SJSA1 (cell line): ENCODE measurements at regions not wholly inside any gene's neighbourhood (a gene's known extent, or its start where the extent isn't known, plus 50 kb on each side); places are given as distances from the start of the nearest gene placed in this dataset.
A peak's percentile ranks its signal among the peaks of the same experiment; 100 is the strongest.

Experiments
- DNase-seq, 2 experiments: peaks; one replicate each; pipeline ENCODE4 v3.0.0-alpha.2; 2015 to 2020; ENCODE audit warnings: low spot score in 2 of 2, low read depth in 1 of 2
- H3K27ac ChIP-seq: fragments of 250-450 bp; sonication (Bioruptor Pico); 2 replicates; pipeline ENCODE4 v1.5.1; 2020; ENCODE audit warnings: mild to moderate bottlenecking, moderate library complexity
- H3K27me3 ChIP-seq: fragments of 250-450 bp; sonication (Bioruptor Pico); replicated peaks from 2 replicates; pipeline ENCODE4 v1.5.1; 2020; ENCODE audit warnings: mild to moderate bottlenecking, moderate library complexity
- H3K36me3 ChIP-seq: fragments of 250-450 bp; sonication (Bioruptor Pico); 2 replicates; pipeline ENCODE4 v1.5.1; 2020; ENCODE audit warnings: mild to moderate bottlenecking
- H3K4me1 ChIP-seq: fragments of 250-450 bp; sonication (Bioruptor Pico); replicated peaks from 2 replicates; pipeline ENCODE4 v1.6.1; 2021; ENCODE audit warnings: mild to moderate bottlenecking
- H3K4me3 ChIP-seq: fragments of 250-450 bp; sonication (Bioruptor Pico); 2 replicates; pipeline ENCODE4 v1.5.1; 2020; ENCODE audit warnings: mild to moderate bottlenecking
- H3K9me3 ChIP-seq: fragments of 250-450 bp; sonication (Bioruptor Pico); replicated peaks from 2 replicates; pipeline ENCODE4 v1.5.1; 2020; ENCODE audit warnings: mild to moderate bottlenecking

DNA sequence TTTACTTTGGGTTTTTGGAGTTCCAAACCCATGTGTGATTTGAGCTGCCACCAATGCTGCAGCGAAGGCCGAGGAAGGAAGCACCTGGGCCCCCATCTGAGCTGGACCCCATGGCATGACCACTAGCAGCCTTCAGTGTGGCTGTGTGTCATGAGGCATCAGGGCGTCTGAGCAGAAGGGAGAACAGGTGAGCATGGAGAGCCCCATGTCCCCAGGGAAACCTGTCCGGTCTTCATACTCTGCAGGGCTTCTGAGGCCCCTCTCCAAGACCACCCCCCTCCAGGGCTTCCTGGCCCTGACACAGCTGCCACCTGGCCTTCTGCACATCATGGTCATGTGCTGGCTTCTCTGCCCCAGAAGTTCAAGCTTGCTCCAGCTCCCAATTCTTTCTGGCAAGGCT, 169.1 kb upstream of the CST7 start:
- peak in 1 of 2 experiments; percentile 32 for DNase-seq
- no peak overlapping the region for H3K4me3 ChIP-seq
- no peak overlapping the region for H3K27ac ChIP-seq
- H3K36me3 ChIP-seq: no peaks in the 10 kb centered on the region
- H3K27me3 ChIP-seq: no peaks in the 10 kb centered on the region
- H3K9me3 ChIP-seq: 0 out of 2 replicates have a peak, but pooled peaks cover 3% of the 10 kb centered on the region
- H3K4me1 ChIP-seq: no peaks in the 10 kb centered on the region; the same call in 1 of the 2 replicates

DNA sequence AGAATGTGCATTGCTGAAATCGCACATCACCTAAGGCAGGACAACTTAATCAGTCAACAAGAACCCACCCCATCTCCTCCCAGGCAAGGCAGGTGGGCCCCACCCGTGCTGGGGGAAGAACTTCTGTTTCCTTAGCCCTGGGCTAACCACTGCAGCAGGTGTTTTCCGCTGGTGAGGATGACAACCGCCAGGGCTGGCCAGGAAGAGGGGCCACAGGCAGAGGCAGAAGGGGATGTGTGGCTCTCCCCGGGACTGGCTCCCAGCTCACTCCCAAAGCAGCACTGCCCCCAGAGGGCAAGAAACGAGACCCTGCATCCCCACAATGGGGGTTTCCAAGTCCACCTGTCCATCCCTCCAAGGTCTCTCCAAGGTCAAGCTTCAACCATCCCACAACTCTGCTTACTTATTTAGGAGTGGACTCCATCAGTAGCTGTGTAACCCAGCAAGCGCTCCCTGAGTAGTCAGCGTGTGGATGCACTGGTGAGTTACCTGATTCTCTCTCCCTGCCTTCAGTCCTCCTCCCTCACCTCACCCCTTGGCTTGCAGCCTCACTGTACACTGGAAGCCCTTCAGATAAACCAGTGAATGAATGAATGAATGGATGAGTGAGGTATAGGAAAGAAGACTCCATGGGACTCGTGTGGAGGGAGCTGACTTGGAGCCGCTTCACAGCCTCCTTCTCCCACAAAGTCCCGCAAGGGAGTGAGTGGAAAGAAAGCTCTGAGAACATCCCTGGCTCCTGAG, 168.2 kb upstream of the CST7 start:
- no peak overlapping the region for H3K27ac ChIP-seq
- no peak overlapping the region for H3K4me3 ChIP-seq
- no peaks in the 10 kb centered on the region for H3K9me3 ChIP-seq
- no peaks in the 10 kb centered on the region; the same call in 1 of the 2 replicates for H3K4me1 ChIP-seq
- peak in 1 of 2 experiments; percentile 28 for DNase-seq
- no peaks in the 10 kb centered on the region for H3K36me3 ChIP-seq
- no peaks in the 10 kb centered on the region for H3K27me3 ChIP-seq

DNA sequence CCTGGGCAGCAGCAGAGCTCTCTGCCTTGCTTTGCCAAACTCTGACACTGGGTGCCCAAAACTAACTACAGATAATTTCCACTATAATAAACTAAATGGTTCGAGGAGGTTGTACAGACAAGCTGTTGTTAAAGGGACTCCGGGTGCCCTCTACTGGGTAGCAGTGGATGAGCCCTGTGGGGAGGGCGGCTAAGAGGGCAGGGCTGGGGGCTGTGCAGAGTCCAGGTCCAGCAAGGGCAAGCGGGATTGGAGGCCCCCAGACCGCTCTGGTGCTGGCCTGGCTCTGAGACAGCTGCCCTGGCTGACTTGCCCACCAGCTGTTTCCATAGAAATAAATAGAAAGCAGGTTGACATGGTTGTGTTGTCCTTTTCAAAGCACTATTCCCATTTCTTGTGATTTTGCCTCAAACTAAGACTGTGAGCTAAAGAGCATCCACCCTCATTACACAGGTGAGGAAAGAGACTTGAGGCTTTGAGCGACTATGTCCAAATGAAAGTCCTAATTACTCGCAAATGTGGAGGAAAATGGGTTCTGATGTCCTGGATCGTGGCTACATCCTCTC, 167.6 kb upstream of the CST7 start:
- Histone ChIP-seq H3K4me3 (no peak overlapping the region), H3K27ac (no peak overlapping the region), H3K27me3 (no peaks in the 10 kb centered on the region), H3K9me3 (no peaks in the 10 kb centered on the region), H3K36me3 (no peaks in the 10 kb centered on the region), H3K4me1 (no peaks in the 10 kb centered on the region; the same call in 1 of the 2 replicates)
- DNase-seq: peak; percentile 31 to 63

DNA sequence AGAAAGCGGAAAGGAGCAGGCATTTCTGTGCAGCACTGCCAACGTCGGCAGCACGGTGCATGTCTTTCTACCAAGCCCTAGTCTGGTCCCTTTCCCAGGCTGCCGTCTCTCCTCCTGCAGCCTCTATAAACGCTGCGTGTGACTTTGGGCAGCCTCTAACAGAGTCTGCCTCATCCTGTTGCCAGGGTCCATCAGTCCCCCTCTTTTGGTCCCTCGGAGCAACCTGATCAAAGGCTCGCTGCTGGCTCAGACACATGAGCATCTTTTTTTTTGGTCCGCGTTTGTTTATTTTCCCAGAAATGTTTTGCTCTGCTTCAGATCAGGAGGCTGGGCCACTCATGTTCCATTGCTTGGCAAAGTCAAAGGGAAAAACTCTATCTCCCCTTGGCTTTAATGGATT, 166.8 kb upstream of the CST7 start:
- DNase-seq: no peak

DNA sequence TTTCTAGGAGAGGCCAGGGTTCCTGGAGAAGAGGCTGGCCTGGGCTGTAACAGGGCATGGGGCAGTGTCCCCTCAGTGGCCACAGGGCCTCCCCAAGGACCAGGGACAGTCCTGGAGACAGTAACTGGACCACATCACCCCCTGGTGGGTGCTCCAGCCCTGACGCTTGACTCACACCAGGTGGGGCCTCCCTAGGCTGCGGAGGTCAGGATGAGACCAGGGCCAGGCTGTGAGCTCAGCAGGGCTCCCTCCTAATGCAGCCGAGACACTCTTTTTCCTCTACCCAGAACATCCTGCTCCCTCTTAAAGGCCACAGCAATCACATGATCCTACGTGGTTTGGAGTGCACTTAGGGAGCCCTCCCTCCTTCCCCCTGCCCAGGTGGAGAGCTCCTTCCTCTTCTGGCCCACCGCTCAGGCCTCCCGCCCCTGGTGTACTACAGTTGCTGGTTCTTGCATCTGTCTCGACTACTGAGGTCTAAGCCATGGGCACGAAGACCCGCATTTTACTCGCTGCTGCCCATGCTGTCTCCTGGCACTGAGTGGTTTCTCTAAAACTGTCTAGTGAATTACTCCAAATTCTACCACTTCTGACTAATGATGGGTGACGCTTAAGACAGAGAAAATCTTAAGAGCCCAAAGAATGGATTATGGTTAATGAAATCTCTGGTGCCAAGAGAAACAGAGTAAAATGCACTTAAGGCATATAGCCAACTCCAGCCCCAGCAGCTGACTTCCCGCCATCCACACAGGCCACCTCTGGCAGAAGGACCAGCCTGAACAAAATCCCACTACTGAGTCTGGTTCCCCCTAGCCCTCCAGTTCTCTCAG, 166.1 kb upstream of the CST7 start:
- DNase-seq: no peak
- no peaks in the 10 kb centered on the region for H3K9me3 ChIP-seq
- no peaks in the 10 kb centered on the region; the same call in 1 of the 2 replicates for H3K4me1 ChIP-seq
- no peaks in the 10 kb centered on the region for H3K36me3 ChIP-seq
- H3K27me3 ChIP-seq: no peaks in the 10 kb centered on the region
- no peak overlapping the region for H3K27ac ChIP-seq
- H3K4me3 ChIP-seq: no peak overlapping the region

More for the DNA sequence above, 166.8 kb upstream of the CST7 start:
- Histone ChIP-seq H3K27me3 (no peaks in the 10 kb centered on the region), H3K4me1 (no peaks in the 10 kb centered on the region; the same call in 1 of the 2 replicates), H3K27ac (no peak overlapping the region), H3K36me3 (no peaks in the 10 kb centered on the region), H3K4me3 (no peak overlapping the region), H3K9me3 (no peaks in the 10 kb centered on the region)

DNA sequence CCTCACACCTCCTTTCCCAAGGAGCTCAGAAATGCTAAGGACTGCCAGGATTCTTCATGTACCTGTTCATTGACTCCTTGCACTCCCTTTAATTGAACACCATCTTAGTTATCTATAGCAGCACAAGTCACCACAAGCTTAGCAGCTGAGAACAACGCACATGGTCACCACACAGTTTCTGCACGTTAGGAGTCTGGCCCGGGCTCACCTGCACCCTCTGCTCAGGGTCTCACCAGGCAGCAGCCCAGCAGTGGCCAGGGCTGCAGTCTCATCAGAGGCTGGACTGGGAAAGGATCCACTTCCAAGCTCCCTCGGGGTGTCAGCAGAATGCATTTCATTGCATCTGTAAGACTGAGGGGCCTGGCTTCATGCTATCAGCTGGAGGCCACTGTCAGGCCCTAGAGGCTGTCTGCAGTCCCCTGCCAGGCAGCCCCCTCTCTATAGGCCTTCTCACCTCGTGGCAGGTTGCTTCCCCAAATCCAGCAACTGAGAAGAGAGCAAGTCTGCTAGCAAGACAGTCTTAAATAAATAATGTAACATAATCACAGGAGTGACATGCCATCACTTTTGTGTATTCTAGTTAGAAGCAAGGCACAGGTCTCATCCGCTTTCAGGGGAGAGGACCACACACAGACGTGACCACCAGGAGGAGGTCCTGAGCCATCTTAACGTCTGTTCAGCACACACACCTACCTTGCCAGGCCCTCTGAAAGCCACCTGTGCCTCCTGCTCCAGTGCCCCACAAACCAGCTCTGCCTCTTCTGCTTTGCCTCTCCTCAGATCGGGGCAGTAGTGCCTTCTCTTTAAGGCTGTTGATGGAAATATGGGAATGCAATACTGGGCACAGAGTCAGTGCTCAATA, 165.2 kb upstream of the CST7 start:
- Histone ChIP-seq H3K27me3 (no peaks in the 10 kb centered on the region), H3K27ac (no peak overlapping the region), H3K36me3 (no peaks in the 10 kb centered on the region), H3K9me3 (no peaks in the 10 kb centered on the region), H3K4me1 (no peaks in the 10 kb centered on the region; the same call in 1 of the 2 replicates), H3K4me3 (no peak overlapping the region)
- no peak for DNase-seq

DNA sequence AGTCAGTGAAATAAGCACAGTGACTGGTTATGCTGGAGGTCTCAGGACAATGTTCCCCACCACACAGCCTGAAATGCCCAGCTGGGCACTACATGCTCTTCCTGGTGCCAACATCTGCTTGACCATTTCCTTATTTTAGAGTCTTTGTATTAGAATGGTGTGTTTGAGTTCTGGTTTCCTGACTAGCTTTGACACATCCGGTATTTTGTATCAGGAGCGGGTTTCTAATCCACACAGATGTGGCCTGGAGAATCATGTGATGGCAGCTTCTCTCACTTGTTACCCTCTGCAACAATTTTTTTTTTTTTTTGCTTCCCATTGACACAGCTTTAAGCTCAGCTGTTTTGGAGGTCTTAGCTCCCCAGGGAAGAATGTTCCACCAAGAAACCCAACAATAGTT, 164.5 kb upstream of the CST7 start:
- Histone ChIP-seq H3K27me3 (no peaks in the 10 kb centered on the region; the same call in 1 of the 2 replicates), H3K36me3 (no peaks in the 10 kb centered on the region), H3K9me3 (no peaks in the 10 kb centered on the region), H3K4me1 (no peaks in the 10 kb centered on the region; the same call in 1 of the 2 replicates), H3K27ac (no peak overlapping the region), H3K4me3 (no peak overlapping the region)
- DNase-seq: no peak

DNA sequence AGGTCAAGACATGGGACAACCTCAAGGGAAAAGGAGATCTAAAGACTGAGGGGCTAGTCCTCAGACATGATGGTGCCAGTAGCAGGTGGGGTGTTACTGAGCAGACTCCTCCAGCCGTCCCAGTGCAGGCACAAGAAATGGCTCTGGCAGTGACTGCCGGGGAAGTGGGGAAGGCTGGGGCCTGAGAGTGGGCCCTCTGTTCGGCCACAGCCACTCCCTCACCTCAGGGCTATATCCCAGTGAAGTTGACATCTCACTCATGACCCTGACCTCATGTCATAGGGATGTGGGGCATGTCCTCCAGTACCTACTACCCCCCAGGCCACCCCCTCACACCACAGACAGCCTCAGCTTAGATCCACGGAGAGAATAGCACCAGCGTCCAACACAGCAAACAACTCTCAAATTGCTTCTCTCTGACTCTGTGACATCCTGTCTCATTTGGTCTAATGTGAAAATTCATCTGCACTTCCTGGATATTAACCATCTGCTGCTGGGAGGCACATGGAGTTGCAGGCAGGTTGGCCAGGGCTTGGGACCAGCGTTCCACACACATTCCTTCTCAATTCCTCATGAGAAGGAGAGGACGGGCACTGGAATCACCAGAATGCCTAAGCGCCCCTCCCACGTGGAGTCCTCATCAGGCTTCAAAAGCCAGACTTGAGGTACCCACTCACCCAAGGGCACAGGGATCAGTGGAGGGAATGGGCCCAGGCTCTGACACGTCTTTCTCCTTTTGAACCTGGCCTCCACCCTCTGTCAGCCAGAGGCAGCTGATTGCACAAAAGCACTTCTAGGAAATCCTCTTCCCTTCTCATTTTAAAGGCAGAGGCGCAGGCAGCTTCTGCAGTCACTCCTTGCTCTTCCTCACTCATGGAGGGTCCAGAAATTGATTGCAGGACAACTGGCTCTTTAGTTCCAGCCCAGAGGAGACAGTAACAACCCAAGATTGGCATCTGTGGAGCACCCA, 163.6 kb upstream of the CST7 start:
- Histone ChIP-seq H3K4me3 (no peak overlapping the region), H3K27me3 (no peaks in the 10 kb centered on the region; the same call in 1 of the 2 replicates), H3K36me3 (no peaks in the 10 kb centered on the region), H3K9me3 (no peaks in the 10 kb centered on the region), H3K4me1 (no peaks in the 10 kb centered on the region; the same call in 1 of the 2 replicates), H3K27ac (no peak overlapping the region)
- no peak for DNase-seq

DNA sequence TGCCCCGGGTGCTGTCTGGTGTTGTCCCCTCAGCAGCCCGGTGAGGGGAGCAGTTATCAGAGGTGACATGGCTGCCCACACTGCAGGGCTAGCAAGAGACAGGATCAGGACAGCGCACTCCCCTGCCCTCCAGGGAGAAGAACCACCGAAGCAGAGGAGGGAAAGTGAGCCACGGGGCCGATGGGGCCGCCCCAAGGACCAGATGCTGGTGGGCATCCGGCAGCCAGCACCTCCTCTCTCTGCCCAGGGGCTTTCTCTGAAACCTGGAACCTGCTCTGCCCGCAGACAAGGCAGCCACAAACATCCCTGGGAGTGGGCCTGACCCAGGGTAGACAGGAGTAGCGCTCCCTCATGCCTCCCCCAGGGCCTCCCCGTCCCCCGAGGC, 163.0 kb upstream of the CST7 start:
- Histone ChIP-seq H3K9me3 (no peaks in the 10 kb centered on the region), H3K4me3 (no peak overlapping the region), H3K27ac (no peak overlapping the region), H3K4me1 (no peaks in the 10 kb centered on the region; the same call in 1 of the 2 replicates), H3K36me3 (no peaks in the 10 kb centered on the region), H3K27me3 (no peaks in the 10 kb centered on the region; the same call in 1 of the 2 replicates)
- DNase-seq: no peak

DNA sequence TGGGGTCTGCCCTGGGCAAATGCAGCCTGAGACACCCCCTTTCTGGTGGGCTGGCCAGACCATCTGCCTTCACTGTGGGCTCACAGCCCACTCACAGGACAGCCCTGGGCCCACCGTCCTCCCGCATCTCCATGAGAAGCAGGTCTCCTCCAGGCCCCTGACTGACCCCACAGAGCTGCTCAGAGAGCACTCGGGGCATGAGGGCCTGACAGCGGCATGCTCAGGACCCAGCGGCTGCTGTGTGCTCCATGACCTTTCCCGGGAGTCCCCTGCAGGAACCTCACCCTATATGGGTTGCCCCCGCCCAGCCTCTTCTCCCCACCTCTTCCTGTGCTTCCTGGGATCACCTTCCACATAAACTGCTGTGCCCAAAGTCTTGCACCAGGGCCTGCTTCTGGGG, 162.4 kb upstream of the CST7 start:
- no peak for DNase-seq
- Histone ChIP-seq H3K4me3 (no peak overlapping the region), H3K27me3 (no peaks in the 10 kb centered on the region; the same call in 1 of the 2 replicates), H3K27ac (no peak overlapping the region), H3K36me3 (no peaks in the 10 kb centered on the region), H3K4me1 (no peaks in the 10 kb centered on the region; the same call in 1 of the 2 replicates), H3K9me3 (no peaks in the 10 kb centered on the region)

DNA sequence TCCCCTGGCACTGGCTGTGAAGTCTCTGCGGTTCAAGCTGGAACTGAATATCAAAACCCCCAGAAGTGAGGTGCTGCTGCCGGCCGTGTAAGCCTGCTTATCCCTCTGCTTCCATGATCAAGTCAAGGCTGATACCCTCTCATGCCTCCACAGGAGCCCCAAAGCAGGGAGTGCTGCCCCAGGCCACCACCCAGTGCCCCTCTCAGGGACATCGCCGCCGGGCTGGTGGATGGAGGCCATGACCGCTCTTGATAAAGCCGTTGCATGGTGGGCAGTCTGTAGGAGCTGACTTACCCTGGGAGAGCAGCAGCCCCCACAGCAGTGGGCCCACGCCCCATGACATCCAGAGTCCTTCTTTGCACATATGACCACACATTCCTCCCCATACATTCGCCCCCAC, 162.0 kb upstream of the CST7 start:
- no peaks in the 10 kb centered on the region for H3K9me3 ChIP-seq
- no peaks in the 10 kb centered on the region; the same call in 1 of the 2 replicates for H3K4me1 ChIP-seq
- no peak overlapping the region for H3K27ac ChIP-seq
- no peaks in the 10 kb centered on the region for H3K36me3 ChIP-seq
- no peaks in the 10 kb centered on the region; the same call in 1 of the 2 replicates for H3K27me3 ChIP-seq
- no peak overlapping the region for H3K4me3 ChIP-seq
- DNase-seq: no peak

DNA sequence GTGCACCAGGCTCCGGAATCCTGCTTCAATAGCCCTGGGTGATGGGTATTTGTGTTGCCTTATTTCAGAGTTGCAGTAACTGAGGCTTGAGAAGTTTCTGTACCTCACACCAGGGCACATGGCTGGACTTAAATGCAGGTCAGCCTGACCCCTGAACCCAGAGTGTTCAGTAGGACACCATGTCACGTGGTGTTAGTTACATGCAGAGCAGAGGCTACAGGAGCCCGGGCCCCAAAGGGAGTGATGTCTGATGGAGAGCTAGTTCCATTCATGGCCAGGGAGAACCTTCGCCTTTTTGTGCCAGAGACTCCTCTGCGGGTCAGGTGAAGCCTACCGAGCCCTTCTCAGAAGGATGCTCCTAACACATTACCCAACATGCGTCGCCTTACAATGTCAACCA, 161.4 kb upstream of the CST7 start:
- DNase-seq: no peak
- no peaks in the 10 kb centered on the region for H3K36me3 ChIP-seq

More for the DNA sequence above, 161.4 kb upstream of the CST7 start:
- H3K27ac ChIP-seq: no peak overlapping the region
- no peaks in the 10 kb centered on the region for H3K9me3 ChIP-seq
- H3K27me3 ChIP-seq: no peaks in the 10 kb centered on the region; the same call in 1 of the 2 replicates
- no peak overlapping the region for H3K4me3 ChIP-seq
- H3K4me1 ChIP-seq: no peaks in the 10 kb centered on the region; the same call in 1 of the 2 replicates
